ENCODE measurements at regions not wholly inside any gene's neighbourhood (a gene's known extent, or its start where the extent isn't known, plus 50 kb on each side); places are given as distances from the start of the nearest gene placed in this dataset.

- no peak for DNase-seq
Observed at GRCh38 chr18:66109981-66110380, 359.2 kb downstream of the CDH7 start.

DNA sequence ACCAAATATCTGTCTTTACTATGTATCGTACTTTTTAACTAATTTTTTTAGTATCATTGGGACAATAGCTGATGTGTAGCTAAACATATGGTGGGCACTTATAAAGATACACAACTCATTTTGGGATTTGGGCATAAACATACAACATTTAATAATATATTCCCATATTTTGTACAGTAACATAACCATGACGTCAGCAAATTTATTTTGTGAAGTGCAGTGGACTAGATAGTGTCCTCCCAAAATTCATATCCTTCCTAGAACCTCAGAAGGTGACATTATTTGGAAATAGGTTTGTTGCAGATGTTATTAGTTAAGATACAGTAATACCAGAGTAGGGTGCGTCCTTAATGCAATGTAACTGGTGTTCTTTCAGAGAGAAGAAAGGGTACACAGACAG, 356.7 kb downstream of the CDH7 start:
- H3K27ac ChIP-seq (replicated peaks) = no peak overlapping the region
- TF ChIP-seq, protein P1, sequence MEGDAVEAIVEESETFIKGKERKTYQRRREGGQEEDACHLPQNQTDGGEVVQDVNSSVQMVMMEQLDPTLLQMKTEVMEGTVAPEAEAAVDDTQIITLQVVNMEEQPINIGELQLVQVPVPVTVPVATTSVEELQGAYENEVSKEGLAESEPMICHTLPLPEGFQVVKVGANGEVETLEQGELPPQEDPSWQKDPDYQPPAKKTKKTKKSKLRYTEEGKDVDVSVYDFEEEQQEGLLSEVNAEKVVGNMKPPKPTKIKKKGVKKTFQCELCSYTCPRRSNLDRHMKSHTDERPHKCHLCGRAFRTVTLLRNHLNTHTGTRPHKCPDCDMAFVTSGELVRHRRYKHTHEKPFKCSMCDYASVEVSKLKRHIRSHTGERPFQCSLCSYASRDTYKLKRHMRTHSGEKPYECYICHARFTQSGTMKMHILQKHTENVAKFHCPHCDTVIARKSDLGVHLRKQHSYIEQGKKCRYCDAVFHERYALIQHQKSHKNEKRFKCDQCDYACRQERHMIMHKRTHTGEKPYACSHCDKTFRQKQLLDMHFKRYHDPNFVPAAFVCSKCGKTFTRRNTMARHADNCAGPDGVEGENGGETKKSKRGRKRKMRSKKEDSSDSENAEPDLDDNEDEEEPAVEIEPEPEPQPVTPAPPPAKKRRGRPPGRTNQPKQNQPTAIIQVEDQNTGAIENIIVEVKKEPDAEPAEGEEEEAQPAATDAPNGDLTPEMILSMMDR (IDR thresholded peaks at IDR 0.05; ENCODE audit: borderline replicate concordance) = no peak
- H3K27me3 ChIP-seq (ENCODE audit: low read depth) = no peaks in the 10 kb centered on the region
- no peak for DNase-seq
- H3K36me3 ChIP-seq = no peaks in the 10 kb centered on the region
- no peak overlapping the region for H3K4me3 ChIP-seq
- no peaks in the 10 kb centered on the region for H3K9me3 ChIP-seq (replicated peaks)
- intact Hi-C loops (cut with micrococcal nuclease) = no loop called here
- no peaks in the 10 kb centered on the region for H3K4me1 ChIP-seq

More at GRCh38 chr18:66109981-66110380, 359.2 kb downstream of the CDH7 start:
- H3K4me3 ChIP-seq = no peak overlapping the region
- no peaks in the 10 kb centered on the region for H3K4me1 ChIP-seq
- intact Hi-C loops (cut with micrococcal nuclease) = no loop called here
- H3K27me3 ChIP-seq (ENCODE audit: low read depth) = no peaks in the 10 kb centered on the region
- H3K36me3 ChIP-seq = no peaks in the 10 kb centered on the region
- no peaks in the 10 kb centered on the region for H3K9me3 ChIP-seq (replicated peaks)
- TF ChIP-seq, protein P1 (IDR thresholded peaks at IDR 0.05; ENCODE audit: borderline replicate concordance) = no peak
- H3K27ac ChIP-seq (replicated peaks) = no peak overlapping the region

- H3K36me3 ChIP-seq = no peaks in the 10 kb centered on the region
- H3K4me1 ChIP-seq = no peaks in the 10 kb centered on the region
- TF ChIP-seq, protein P1 (IDR thresholded peaks at IDR 0.05; ENCODE audit: borderline replicate concordance) = no peak
- no peaks in the 10 kb centered on the region for H3K9me3 ChIP-seq (replicated peaks)
- H3K27ac ChIP-seq (replicated peaks) = no peak overlapping the region
- intact Hi-C loops (cut with micrococcal nuclease) = no loop called here
- H3K27me3 ChIP-seq (ENCODE audit: low read depth) = no peaks in the 10 kb centered on the region
- no peak overlapping the region for H3K4me3 ChIP-seq
- DNase-seq = no peak
Observed at GRCh38 chr18:66105016-66105415, 354.2 kb downstream of the CDH7 start.

DNA sequence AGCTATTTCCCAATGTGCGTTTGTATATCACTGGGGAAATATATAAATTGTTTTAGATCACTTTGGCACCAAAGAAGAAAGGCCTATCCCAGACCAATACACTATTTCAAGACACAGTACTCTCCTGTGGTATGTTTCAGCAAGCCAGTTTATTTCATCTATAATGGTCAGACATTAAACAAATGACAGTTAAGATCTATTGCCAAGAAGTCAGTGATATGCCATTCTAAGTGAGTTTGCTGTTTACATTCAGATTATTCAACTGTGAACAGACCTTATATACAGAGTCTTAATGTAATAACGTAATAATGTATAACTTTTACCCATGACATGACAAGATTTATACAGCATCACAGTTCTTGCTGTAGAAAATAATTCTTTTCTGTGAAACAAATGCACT, 352.7 kb downstream of the CDH7 start:
- Histone ChIP-seq H3K4me3 (no peak overlapping the region), H3K9me3 (replicated peaks) (no peaks in the 10 kb centered on the region), H3K27ac (replicated peaks) (no peak overlapping the region), H3K36me3 (no peaks in the 10 kb centered on the region), H3K27me3 (ENCODE audit: low read depth) (no peaks in the 10 kb centered on the region), H3K4me1 (no peaks in the 10 kb centered on the region)
- DNase-seq = no peak
- TF ChIP-seq, protein P1 (IDR thresholded peaks at IDR 0.05; ENCODE audit: borderline replicate concordance) = no peak
- intact Hi-C loops (cut with micrococcal nuclease) = no loop called here

DNA sequence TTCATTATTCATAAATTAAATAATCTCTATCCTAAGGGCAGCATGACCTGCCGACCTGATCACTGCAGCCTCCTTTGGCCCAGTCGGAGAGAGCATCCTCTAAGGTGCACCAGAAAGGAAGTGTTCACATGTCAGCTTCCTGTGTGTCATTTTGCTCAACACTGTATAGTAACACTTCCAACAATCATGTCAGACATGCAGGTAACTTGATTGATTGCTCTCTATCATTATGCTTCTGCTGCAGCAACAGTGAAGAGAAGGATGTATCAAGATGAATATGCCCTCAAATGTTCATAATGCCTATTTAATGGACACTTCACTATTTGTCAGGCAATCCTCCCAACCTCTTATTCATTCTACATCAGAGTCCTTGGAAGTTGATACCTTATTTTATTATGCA, 332.3 kb downstream of the CDH7 start:
- no peaks in the 10 kb centered on the region for H3K9me3 ChIP-seq (replicated peaks)
- H3K36me3 ChIP-seq = no peaks in the 10 kb centered on the region
- no peaks in the 10 kb centered on the region for H3K27me3 ChIP-seq (ENCODE audit: low read depth)
- TF ChIP-seq, protein P1 (IDR thresholded peaks at IDR 0.05; ENCODE audit: borderline replicate concordance) = no peak
- H3K27ac ChIP-seq (replicated peaks) = no peak overlapping the region
- DNase-seq = no peak
- intact Hi-C loops (cut with micrococcal nuclease) = no loop called here
- no peak overlapping the region for H3K4me3 ChIP-seq
- peaks cover 7% of the 10 kb centered on the region for H3K4me1 ChIP-seq
